ENCODE measurements at regions not wholly inside any gene's neighbourhood (a gene's known extent, or its start where the extent isn't known, plus 50 kb on each side); places are given as distances from the start of the nearest gene placed in this dataset.

DNA sequence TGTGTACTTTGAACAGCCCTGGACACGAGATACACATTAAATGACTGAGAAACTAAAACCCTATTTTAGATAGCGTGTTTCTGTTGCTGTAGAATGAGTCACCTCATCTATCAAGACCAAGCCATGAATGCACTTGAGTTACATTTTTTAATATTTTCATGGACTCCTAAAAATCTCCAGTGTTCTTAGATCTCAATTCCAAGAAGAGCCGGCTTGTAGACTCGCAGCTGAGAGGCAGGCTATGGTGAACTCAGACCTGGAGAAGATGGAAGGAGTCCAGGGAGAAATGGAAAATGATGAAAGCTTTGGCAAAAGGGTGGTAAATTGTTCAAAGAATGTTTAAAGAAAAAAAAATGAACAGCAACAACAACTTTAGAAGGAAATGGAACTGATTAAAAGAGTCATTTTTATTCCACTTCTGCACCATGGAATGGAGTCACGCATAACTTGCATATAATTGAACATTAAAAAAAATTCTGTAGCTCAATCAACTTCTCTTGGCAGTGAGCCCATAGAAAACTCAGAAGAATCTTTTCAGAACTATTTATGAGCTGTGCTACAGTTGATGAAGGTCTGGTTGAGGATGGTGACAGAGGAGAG, 129.8 kb downstream of the MXRA5 start:
- TF ChIP-seq, protein P1, sequence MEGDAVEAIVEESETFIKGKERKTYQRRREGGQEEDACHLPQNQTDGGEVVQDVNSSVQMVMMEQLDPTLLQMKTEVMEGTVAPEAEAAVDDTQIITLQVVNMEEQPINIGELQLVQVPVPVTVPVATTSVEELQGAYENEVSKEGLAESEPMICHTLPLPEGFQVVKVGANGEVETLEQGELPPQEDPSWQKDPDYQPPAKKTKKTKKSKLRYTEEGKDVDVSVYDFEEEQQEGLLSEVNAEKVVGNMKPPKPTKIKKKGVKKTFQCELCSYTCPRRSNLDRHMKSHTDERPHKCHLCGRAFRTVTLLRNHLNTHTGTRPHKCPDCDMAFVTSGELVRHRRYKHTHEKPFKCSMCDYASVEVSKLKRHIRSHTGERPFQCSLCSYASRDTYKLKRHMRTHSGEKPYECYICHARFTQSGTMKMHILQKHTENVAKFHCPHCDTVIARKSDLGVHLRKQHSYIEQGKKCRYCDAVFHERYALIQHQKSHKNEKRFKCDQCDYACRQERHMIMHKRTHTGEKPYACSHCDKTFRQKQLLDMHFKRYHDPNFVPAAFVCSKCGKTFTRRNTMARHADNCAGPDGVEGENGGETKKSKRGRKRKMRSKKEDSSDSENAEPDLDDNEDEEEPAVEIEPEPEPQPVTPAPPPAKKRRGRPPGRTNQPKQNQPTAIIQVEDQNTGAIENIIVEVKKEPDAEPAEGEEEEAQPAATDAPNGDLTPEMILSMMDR (IDR thresholded peaks at IDR 0.05; ENCODE audit: low read depth, low read length), result no peak
- no peak for TF ChIP-seq MAX (IDR thresholded peaks at IDR 0.05; ENCODE audit: low read depth, low read length)

Measured in NB4 (cell line).